HG03442 (cell line): ENCODE measurements at regions not wholly inside any gene's neighbourhood (a gene's known extent, or its start where the extent isn't known, plus 50 kb on each side); places are given as distances from the start of the nearest gene placed in this dataset.

Experiments
- ATAC-seq: cut with Tn5 transposase; IDR thresholded peaks from one replicate; pipeline ENCODE4 v1.9.1; 2021; ENCODE audit warnings: mild to moderate bottlenecking, moderate library complexity; ENCODE audit not compliant: unreplicated experiment

- ATAC-seq, result no peak
These were observed 250.7 kb downstream of the TBC1D4 start for GRCh38 chr13:75231235-75231634.

GRCh38 chr13:75226733-75227435 lies 255.1 kb downstream of the TBC1D4 start:
- no peak for ATAC-seq

- no peak for ATAC-seq
These were observed 255.9 kb downstream of the TBC1D4 start for GRCh38 chr13:75226092-75226491.

GRCh38 chr13:75225288-75226032 lies 256.5 kb downstream of the TBC1D4 start:
- ATAC-seq, result no peak

GRCh38 chr13:75224053-75224742 lies 257.8 kb downstream of the TBC1D4 start:
- no peak for ATAC-seq

GRCh38 chr13:75222031-75222430 lies 259.9 kb downstream of the TBC1D4 start:
- ATAC-seq, result no peak

- no peak for ATAC-seq
These were observed 261.1 kb downstream of the TBC1D4 start for GRCh38 chr13:75220861-75221260.

GRCh38 chr13:75220238-75220542 lies 261.8 kb downstream of the TBC1D4 start:
- ATAC-seq, result no peak

- peak; percentile 98 for ATAC-seq
These were observed 262.3 kb downstream of the TBC1D4 start for GRCh38 chr13:75219479-75220237.

GRCh38 chr13:75217949-75218348 lies 264.0 kb downstream of the TBC1D4 start:
- ATAC-seq, result no peak

GRCh38 chr13:75216038-75216437 lies 265.9 kb downstream of the TBC1D4 start:
- ATAC-seq, result no peak

- no peak for ATAC-seq
These were observed 267.1 kb downstream of the TBC1D4 start for GRCh38 chr13:75214846-75215245.

- no peak for ATAC-seq
These were observed 279.0 kb downstream of the TBC1D4 start for GRCh38 chr13:75202981-75203380.

- no peak for ATAC-seq
These were observed 284.2 kb downstream of the TBC1D4 start for GRCh38 chr13:75197803-75198202.

GRCh38 chr13:75196147-75196837 lies 285.7 kb downstream of the TBC1D4 start:
- ATAC-seq, result no peak

- no peak for ATAC-seq
These were observed 286.3 kb downstream of the TBC1D4 start for GRCh38 chr13:75195495-75196146.

- no peak for ATAC-seq
These were observed 287.1 kb downstream of the TBC1D4 start for GRCh38 chr13:75194717-75195462.

- ATAC-seq, result no peak
These were observed 295.6 kb downstream of the TBC1D4 start for GRCh38 chr13:75186379-75186778.

GRCh38 chr13:75181906-75182305 lies 300.1 kb downstream of the TBC1D4 start:
- no peak for ATAC-seq
